Stimulated activated CD8-positive, alpha-beta memory T cell treated with anti-CD3 and anti-CD28 coated beads, Interleukin-7, amount 100 ng/mL, for 4 hours (primary cell): ENCODE measurements at regions not wholly inside any gene's neighbourhood (a gene's known extent, or its start where the extent isn't known, plus 50 kb on each side); places are given as distances from the start of the nearest gene placed in this dataset.
"Not testable (repeated sequence)": the region's sequence is repeated elsewhere in the genome, so short reads cannot be mapped to it uniquely, and the experiment has no call there.

Experiments used
- DNase-seq, 2 donors: peaks; one replicate each; pipeline ENCODE4 v3.0.0-alpha.2; 2020; ENCODE audit warnings: low read depth in 2 of 2

- no peak for DNase-seq
Measured at GRCh38 chr2:34003795-34004194, 404.7 kb upstream of the FAM98A start.

DNA sequence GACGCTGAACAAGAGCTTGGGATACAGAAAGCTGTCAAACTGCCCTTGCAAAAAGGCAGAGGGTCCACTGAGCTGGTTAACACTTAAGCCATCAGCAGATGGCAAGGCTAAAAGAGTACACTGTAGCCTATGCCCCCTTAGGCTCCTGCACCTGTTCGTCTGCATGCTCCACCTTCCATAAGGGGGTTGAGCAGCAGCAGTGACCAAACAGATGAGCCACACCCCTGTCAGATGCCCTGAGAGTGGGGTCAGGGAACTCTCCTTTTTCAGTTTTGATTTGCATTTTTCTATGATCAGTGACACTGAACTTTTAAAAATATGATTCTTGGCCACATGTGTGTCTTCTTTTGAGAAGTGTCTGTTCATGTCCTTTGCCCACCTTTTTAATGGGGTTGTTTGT, 402.5 kb upstream of the FAM98A start:
- no peak for DNase-seq

- no peak for DNase-seq
Measured at GRCh38 chr2:33984131-33984530, 385.0 kb upstream of the FAM98A start.

GRCh38 chr2:33978471-33978870, 379.4 kb upstream of the FAM98A start:
- no peak for DNase-seq

- DNase-seq = no peak
Measured at GRCh38 chr2:33975498-33975897, 376.4 kb upstream of the FAM98A start.

DNA sequence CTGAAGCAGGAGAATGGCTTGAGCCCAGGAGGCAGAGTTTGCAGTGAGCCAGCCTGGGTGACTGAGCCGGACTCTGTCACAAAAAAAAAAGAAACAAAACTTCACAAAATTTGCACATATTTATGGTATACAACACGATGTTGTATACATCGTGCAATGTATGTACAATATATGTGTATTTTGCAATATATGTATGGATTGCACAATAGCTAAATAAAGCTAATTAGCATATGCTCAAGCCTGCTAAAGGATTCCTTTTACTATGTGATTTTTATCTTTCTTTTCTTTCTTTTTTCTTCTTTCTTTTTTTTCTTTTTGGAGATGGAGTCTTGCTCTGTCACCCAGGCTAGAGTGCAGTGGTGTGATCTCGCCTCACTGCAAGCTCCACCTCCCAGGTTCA, 368.0 kb upstream of the FAM98A start:
- DNase-seq = no peak

- DNase-seq = no peak
Measured at GRCh38 chr2:33958591-33958990, 359.5 kb upstream of the FAM98A start.

DNA sequence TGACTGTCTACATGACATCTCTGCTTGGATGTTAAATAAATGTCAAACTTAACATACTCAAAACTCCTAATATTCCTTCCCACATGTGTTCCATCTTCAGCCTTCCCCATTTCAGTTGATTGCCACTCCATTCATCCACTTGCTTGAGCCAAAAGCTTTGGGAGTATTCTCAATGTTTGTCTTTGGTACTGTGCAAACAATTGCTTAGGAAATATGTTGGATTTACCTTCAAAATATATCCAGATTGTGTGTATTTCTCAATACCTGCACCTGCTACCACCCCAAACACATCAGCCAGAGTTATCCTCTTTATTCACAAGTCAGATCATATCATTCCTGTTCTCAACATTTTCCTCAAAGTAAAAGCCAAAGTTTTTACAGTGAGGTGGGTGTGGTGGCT, 350.3 kb upstream of the FAM98A start:
- DNase-seq = no peak

GRCh38 chr2:33946193-33946592, 347.1 kb upstream of the FAM98A start:
- no peak for DNase-seq

DNA sequence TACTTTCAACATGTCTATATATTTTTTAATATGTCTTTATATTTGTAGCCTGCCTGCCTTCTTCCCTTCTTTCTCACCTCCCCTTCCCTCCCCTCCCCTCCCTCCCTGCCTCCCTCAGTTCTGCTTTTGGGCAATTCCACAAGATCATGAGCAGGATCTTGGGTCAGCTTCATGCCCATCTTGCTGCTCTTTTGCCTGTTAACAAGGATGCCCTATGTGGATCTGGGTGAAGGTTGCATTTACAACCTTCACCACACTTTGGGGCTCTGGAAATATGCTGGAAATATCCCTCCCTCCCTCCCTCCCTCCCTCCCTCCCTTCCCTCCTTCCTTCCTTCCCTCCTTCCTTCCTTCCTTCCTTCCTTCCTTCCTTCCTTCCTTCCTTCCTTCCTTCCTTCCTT, 334.1 kb upstream of the FAM98A start:
- no peak for DNase-seq

- DNase-seq = no peak
Measured at GRCh38 chr2:33931164-33931563, 332.1 kb upstream of the FAM98A start.

GRCh38 chr2:33929467-33929866, 330.4 kb upstream of the FAM98A start:
- DNase-seq = no peak

GRCh38 chr2:33927756-33928155, 328.7 kb upstream of the FAM98A start:
- DNase-seq = no peak

GRCh38 chr2:33925311-33925710, 326.2 kb upstream of the FAM98A start:
- DNase-seq = no peak

DNA sequence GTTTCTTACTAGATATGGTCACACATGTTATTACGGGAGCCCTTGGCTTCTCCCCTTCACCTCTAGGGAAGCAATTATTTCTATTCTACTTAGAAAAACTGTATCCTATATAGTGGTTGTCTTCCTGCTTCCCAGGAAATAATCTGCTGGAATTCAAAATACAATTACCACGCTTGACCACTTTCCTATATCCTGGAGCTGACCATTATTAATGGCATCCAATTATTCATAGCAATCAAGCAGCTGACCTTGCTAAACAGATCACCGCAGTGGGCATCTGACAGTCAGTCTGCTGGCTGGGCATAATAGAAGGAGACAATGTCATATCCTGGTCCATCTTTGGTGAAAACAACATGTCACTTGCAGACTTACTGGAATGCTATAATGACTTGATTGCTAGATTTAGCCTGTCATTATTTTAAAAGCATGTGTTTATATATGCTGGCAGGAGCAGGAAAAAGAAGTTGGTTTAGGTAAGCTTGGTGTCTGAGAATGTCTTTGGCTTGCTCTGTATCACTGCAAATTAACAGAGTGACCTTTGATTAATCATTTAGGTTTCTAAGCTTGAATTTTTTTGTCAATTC, 325.6 kb upstream of the FAM98A start:
- DNase-seq = no peak

GRCh38 chr2:33917252-33917651, 318.2 kb upstream of the FAM98A start:
- DNase-seq = no peak

GRCh38 chr2:33913071-33913616, 314.0 kb upstream of the FAM98A start:
- no peak for DNase-seq

DNA sequence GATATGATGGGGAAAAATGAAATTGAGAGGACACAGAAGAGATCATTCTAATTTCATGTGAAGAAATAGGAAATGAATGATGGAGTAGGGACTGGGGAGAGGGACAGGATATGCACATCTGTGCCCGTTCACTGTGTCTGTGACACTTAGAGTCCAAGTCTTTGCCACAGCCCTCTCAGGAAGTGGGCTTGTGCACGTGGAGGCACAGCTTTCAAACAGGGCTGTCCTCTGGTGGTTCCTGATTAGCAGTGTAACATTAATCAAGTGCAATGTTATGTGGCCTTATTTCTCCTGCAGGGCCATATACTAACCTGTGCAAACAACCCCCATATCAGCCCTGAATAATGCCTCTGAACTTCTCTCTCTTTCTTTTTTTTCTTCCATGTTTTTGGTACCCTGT, 312.2 kb upstream of the FAM98A start:
- DNase-seq = no peak

- DNase-seq = no peak
Measured at GRCh38 chr2:33909945-33910695, 311.0 kb upstream of the FAM98A start.

DNA sequence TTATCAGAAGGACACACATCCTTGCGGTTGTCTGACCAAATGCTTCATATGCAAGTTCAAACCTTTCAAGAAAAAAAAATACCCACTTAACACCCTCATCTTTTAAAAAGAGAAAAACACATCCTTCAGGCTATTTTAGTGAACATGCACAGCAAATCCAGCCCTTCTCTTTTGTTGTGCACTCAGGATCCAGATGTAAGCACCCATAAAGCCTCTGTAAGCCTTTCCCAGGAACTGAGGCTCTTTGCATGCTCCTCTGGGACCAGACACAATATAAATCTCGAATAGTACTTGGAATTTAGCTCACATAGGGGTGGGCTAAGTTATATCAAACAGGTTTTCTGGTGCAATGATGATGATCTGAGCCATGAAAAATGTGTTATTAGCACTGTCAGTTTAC, 308.8 kb upstream of the FAM98A start:
- no peak for DNase-seq

- DNase-seq = not testable (repeated sequence)
Measured at GRCh38 chr2:33906129-33906528, 307.0 kb upstream of the FAM98A start.

DNA sequence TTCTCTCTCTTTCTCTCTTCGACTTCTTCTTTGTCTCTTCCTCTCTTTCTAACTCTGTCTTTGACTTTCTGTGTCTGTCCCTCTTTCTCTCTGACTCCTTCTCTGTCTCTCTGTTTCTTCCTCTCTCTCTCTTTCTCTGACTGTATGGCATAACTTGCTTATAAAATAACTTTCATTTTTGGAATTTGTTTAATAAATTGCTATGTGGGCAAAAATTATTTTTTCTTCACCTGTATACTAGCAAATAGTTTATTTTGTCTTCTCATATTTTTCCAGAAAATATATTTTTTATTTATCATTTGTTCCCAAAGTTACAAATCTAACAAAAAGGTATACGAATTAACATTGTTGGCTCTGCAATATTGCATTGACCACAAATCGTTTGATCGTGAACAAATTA, 305.7 kb upstream of the FAM98A start:
- DNase-seq = no peak

- DNase-seq = no peak
Measured at GRCh38 chr2:33903701-33904100, 304.6 kb upstream of the FAM98A start.

DNA sequence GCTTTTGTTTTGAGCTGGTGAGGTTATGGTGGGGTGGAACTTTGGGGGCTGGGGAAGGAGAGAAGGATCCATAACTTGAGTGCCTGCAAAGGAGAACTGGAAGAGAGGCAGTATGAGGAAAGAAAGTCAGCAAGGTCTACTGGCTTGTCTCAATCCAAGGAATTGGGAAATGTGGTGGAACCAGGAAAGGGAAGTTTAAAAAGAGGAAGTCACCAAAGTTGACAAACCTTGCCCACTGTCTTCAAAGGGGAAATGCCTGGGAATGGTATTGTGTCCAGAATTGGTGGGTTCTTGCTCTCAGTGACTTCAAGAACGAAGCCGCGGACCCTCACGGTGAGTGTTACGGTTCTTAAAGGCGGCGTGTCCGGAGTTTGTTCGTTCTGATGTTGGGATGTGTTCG, 304.1 kb upstream of the FAM98A start:
- DNase-seq = no peak
